ENCODE measurements at regions not wholly inside any gene's neighbourhood (a gene's known extent, or its start where the extent isn't known, plus 50 kb on each side); places are given as distances from the start of the nearest gene placed in this dataset.

DNA sequence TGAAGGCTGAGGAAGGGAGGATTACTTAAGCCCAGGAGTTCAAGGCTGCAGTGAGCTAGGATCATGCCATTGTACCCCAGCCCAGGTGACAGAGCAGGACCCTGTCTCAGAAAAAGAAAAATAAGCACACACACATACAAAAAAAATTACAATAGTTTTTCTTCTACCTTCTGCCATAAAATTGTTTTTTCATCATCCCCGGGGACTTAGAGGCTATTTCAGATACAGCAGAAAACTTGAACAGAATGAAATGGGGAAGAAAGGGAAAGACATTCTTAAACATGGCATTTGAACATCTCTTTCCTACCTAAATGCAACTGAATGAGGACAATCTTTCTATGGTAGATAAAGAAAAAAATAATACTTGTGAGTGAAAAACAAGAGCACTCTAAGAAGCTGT is 109.1 kb downstream of the KCTD12 start:
- no CpG with 5 or more reads among the region's 1 CpG for WGBS (ENCODE audit: extremely low coverage, insufficient coverage, insufficient read length)
- H4K8ac ChIP-seq (ENCODE audit: low read depth, low read length), result no peak overlapping the region
- H3K79me2 ChIP-seq (ENCODE audit: control insufficient read depth, insufficient read depth, low read length, poor library complexity), result no peaks in the 10 kb centered on the region
- no peaks in the 10 kb centered on the region for H3K27me3 ChIP-seq (ENCODE audit: insufficient read depth, low read length)
- no peak overlapping the region for H3K23ac ChIP-seq (ENCODE audit: low read length)
- no peak overlapping the region for H3K27ac ChIP-seq (ENCODE audit: low read depth, low read length)
- no peak overlapping the region for H2BK5ac ChIP-seq (ENCODE audit: low read depth, low read length, poor library complexity)
- H3K79me1 ChIP-seq (ENCODE audit: low read length), result no peaks in the 10 kb centered on the region
- no peak overlapping the region for H2BK120ac ChIP-seq (ENCODE audit: insufficient read depth, low read length, poor library complexity)
- no peak overlapping the region for H4K91ac ChIP-seq (ENCODE audit: low read depth, low read length)
- no peak overlapping the region for H3K4me2 ChIP-seq (ENCODE audit: low read length)
- no peak overlapping the region for H3K4me3 ChIP-seq (ENCODE audit: low read depth, low read length)
- no peaks in the 10 kb centered on the region for H3K36me3 ChIP-seq (ENCODE audit: control insufficient read depth in 1 of 2, insufficient read depth in 2 of 2, low read length in 2 of 2)
- no peak overlapping the region for H3K9ac ChIP-seq (ENCODE audit: low read length)
- DNase-seq, result no peak
- no peak overlapping the region for H3K14ac ChIP-seq (ENCODE audit: low read length)
- no peak overlapping the region for H2BK12ac ChIP-seq (ENCODE audit: low read length)
- no peak overlapping the region for H3K4ac ChIP-seq (ENCODE audit: low read depth, low read length)
- H4K12ac ChIP-seq (ENCODE audit: low read depth, low read length), result no peak overlapping the region
- H2AK5ac ChIP-seq (ENCODE audit: low read length), result no peak overlapping the region
- no peak overlapping the region for H2AFZ ChIP-seq (ENCODE audit: insufficient read depth, low read length, poor library complexity)
- H3K18ac ChIP-seq (ENCODE audit: low read length), result no peak overlapping the region
- no peaks in the 10 kb centered on the region for H3K9me3 ChIP-seq (ENCODE audit: insufficient read depth, low read depth, low read length)
- no peaks in the 10 kb centered on the region for H3K4me1 ChIP-seq (ENCODE audit: control insufficient read depth in 1 of 2, insufficient read depth in 2 of 2, low read length in 2 of 2)

DNA sequence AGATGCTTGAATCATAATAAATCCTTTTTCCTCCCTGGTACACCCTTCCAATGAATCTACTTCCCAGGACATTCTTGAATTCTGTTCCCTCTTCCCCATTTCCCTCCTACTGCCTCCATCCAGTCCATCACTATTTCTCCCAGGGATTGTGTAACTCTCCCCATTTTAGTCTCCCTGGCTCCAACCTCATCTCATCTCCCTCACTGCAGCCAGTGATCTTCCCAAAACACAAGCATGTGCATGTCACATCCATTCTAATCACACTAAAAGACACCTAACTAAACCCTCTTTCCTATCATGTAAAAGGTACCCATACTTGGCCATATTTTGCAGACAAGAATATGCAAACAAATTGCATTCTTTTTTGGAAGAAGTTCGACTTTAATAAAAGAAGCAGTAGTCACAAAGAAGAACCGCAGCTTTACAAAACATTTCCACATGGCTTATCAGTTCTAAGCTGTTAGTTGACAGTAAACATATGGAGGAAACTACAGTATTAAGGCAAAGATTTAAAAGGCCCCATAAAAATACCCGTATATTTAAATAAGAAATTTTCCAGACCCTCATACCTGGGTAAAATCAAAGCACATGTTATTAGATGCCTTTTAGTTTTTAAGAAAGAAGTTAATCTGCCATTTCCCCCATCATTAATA is 111.0 kb downstream of the KCTD12 start:
- Histone ChIP-seq H3K23ac (ENCODE audit: low read length) (no peak overlapping the region), H3K4me2 (ENCODE audit: low read length) (no peak overlapping the region), H3K4me3 (ENCODE audit: low read depth, low read length) (no peak overlapping the region)

DNA sequence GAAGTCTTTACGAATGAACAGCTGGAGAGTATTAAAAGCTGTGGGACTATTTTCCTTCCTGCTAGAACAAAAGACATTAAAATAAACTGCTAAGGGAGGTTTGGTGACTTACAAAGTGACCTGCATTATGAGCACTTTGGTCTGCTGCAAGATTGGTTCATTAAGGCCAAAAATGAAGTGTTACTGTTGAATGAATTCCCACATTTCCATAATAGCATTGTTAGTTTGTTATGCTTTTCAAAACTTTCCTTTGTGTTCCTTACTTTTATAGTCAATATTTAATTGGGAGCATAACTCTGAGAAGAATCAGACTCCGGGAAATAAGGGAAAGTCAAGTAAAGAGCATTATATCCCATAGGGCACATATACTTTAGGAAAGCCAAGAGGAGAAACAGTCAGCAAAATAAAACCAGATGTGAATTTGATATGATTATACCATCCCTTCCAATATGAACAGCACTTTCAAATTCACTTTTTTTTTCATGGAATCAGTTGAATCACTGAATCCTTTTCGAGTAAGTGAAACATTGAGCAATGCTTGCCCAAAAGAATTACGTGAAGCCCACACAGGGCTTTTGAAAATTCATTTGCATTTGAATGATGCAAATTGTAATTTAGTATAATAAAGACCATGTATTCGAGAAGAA is 112.6 kb downstream of the KCTD12 start:
- Histone ChIP-seq H2AK5ac (ENCODE audit: low read length) (no peak overlapping the region), H3K4me1 (ENCODE audit: control insufficient read depth in 1 of 2, insufficient read depth in 2 of 2, low read length in 2 of 2) (no peaks in the 10 kb centered on the region), H3K79me1 (ENCODE audit: low read length) (no peaks in the 10 kb centered on the region), H3K27me3 (ENCODE audit: insufficient read depth, low read length) (no peaks in the 10 kb centered on the region), H3K4me2 (ENCODE audit: low read length) (no peak overlapping the region), H3K23ac (ENCODE audit: low read length) (no peak overlapping the region), H4K8ac (ENCODE audit: low read depth, low read length) (no peak overlapping the region), H3K27ac (ENCODE audit: low read depth, low read length) (no peak overlapping the region), H4K12ac (ENCODE audit: low read depth, low read length) (no peak overlapping the region), H4K91ac (ENCODE audit: low read depth, low read length) (no peak overlapping the region), H2BK5ac (ENCODE audit: low read depth, low read length, poor library complexity) (no peak overlapping the region), H3K36me3 (ENCODE audit: control insufficient read depth in 1 of 2, insufficient read depth in 2 of 2, low read length in 2 of 2) (no peaks in the 10 kb centered on the region), H2BK120ac (ENCODE audit: insufficient read depth, low read length, poor library complexity) (no peak overlapping the region), H2AFZ (ENCODE audit: insufficient read depth, low read length, poor library complexity) (no peak overlapping the region), H3K9ac (ENCODE audit: low read length) (no peak overlapping the region), H3K4ac (ENCODE audit: low read depth, low read length) (no peak overlapping the region), H2BK12ac (ENCODE audit: low read length) (no peak overlapping the region), H3K18ac (ENCODE audit: low read length) (no peak overlapping the region), H3K4me3 (ENCODE audit: low read depth, low read length) (no peak overlapping the region), H3K9me3 (ENCODE audit: insufficient read depth, low read depth, low read length) (no peaks in the 10 kb centered on the region), H3K79me2 (ENCODE audit: control insufficient read depth, insufficient read depth, low read length, poor library complexity) (no peaks in the 10 kb centered on the region), H3K14ac (ENCODE audit: low read length) (no peak overlapping the region)
- no peak for DNase-seq
- no CpG with 5 or more reads among the region's 5 CpGs for WGBS (ENCODE audit: extremely low coverage, insufficient coverage, insufficient read length)

More for the DNA sequence above, 111.0 kb downstream of the KCTD12 start:
- no peak overlapping the region for H3K14ac ChIP-seq (ENCODE audit: low read length)
- no peak overlapping the region for H3K27ac ChIP-seq (ENCODE audit: low read depth, low read length)
- H2BK120ac ChIP-seq (ENCODE audit: insufficient read depth, low read length, poor library complexity), result no peak overlapping the region
- H4K91ac ChIP-seq (ENCODE audit: low read depth, low read length), result no peak overlapping the region
- H3K79me2 ChIP-seq (ENCODE audit: control insufficient read depth, insufficient read depth, low read length, poor library complexity), result no peaks in the 10 kb centered on the region
- WGBS (ENCODE audit: extremely low coverage, insufficient coverage, insufficient read length), result no CpG with 5 or more reads among the region's 3 CpGs
- H2AK5ac ChIP-seq (ENCODE audit: low read length), result no peak overlapping the region
- no peak overlapping the region for H3K4ac ChIP-seq (ENCODE audit: low read depth, low read length)
- H3K79me1 ChIP-seq (ENCODE audit: low read length), result no peaks in the 10 kb centered on the region
- no peaks in the 10 kb centered on the region for H3K4me1 ChIP-seq (ENCODE audit: control insufficient read depth in 1 of 2, insufficient read depth in 2 of 2, low read length in 2 of 2)
- no peak overlapping the region for H2AFZ ChIP-seq (ENCODE audit: insufficient read depth, low read length, poor library complexity)
- H3K27me3 ChIP-seq (ENCODE audit: insufficient read depth, low read length), result no peaks in the 10 kb centered on the region
- no peaks in the 10 kb centered on the region for H3K9me3 ChIP-seq (ENCODE audit: insufficient read depth, low read depth, low read length)
- H2BK12ac ChIP-seq (ENCODE audit: low read length), result no peak overlapping the region
- no peak overlapping the region for H3K18ac ChIP-seq (ENCODE audit: low read length)
- H4K8ac ChIP-seq (ENCODE audit: low read depth, low read length), result no peak overlapping the region
- H2BK5ac ChIP-seq (ENCODE audit: low read depth, low read length, poor library complexity), result no peak overlapping the region
- DNase-seq, result no peak
- H4K12ac ChIP-seq (ENCODE audit: low read depth, low read length), result no peak overlapping the region
- no peak overlapping the region for H3K9ac ChIP-seq (ENCODE audit: low read length)
- H3K36me3 ChIP-seq (ENCODE audit: control insufficient read depth in 1 of 2, insufficient read depth in 2 of 2, low read length in 2 of 2), result no peaks in the 10 kb centered on the region

DNA sequence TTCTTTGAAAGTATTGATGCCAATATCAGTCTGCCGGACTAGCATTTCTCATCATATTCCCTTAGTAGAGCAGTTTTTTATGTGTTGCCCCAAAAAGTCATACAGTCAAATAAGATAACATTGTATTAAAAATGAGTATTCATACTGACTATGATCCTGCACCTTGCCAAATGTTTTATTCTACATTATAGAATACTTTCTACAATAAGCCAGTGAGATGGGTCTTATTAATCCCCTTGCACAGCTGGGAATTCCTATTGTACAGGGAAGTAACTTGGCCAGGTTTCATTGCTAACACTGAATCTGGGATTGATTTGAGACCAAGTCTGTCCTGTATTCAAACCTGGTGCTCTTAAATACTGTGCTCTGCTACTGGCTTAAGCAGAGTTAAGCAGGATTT is 114.0 kb downstream of the KCTD12 start:
- Histone ChIP-seq H3K4me3 (ENCODE audit: low read depth, low read length) (no peak overlapping the region), H3K36me3 (ENCODE audit: control insufficient read depth in 1 of 2, insufficient read depth in 2 of 2, low read length in 2 of 2) (no peaks in the 10 kb centered on the region), H4K8ac (ENCODE audit: low read depth, low read length) (no peak overlapping the region), H2AK5ac (ENCODE audit: low read length) (no peak overlapping the region), H2BK12ac (ENCODE audit: low read length) (no peak overlapping the region), H3K9me3 (ENCODE audit: insufficient read depth, low read depth, low read length) (no peaks in the 10 kb centered on the region), H3K4me1 (ENCODE audit: control insufficient read depth in 1 of 2, insufficient read depth in 2 of 2, low read length in 2 of 2) (no peaks in the 10 kb centered on the region), H2BK120ac (ENCODE audit: insufficient read depth, low read length, poor library complexity) (no peak overlapping the region), H3K4me2 (ENCODE audit: low read length) (no peak overlapping the region), H3K18ac (ENCODE audit: low read length) (no peak overlapping the region), H2BK5ac (ENCODE audit: low read depth, low read length, poor library complexity) (no peak overlapping the region), H3K9ac (ENCODE audit: low read length) (no peak overlapping the region), H3K79me2 (ENCODE audit: control insufficient read depth, insufficient read depth, low read length, poor library complexity) (no peaks in the 10 kb centered on the region), H3K27ac (ENCODE audit: low read depth, low read length) (no peak overlapping the region), H2AFZ (ENCODE audit: insufficient read depth, low read length, poor library complexity) (no peak overlapping the region), H3K23ac (ENCODE audit: low read length) (no peak overlapping the region), H4K12ac (ENCODE audit: low read depth, low read length) (no peak overlapping the region), H3K27me3 (ENCODE audit: insufficient read depth, low read length) (no peaks in the 10 kb centered on the region), H3K4ac (ENCODE audit: low read depth, low read length) (no peak overlapping the region), H3K79me1 (ENCODE audit: low read length) (no peaks in the 10 kb centered on the region), H3K14ac (ENCODE audit: low read length) (no peak overlapping the region), H4K91ac (ENCODE audit: low read depth, low read length) (no peak overlapping the region)
- WGBS (ENCODE audit: extremely low coverage, insufficient coverage, insufficient read length), result no CpG with 5 or more reads among the region's 1 CpG
- no peak for DNase-seq

Measured in trophoblast cell (in vitro differentiated cells and primary cell).